Activated CD4-positive, alpha-beta T cell treated with anti-CD3 and anti-CD28 coated beads, Interleukin-2, amount 10 ng/mL, durations not matched to agents 7 days and 5 days (primary cell): ENCODE measurements at regions not wholly inside any gene's neighbourhood (a gene's known extent, or its start where the extent isn't known, plus 50 kb on each side); places are given as distances from the start of the nearest gene placed in this dataset.
A peak's percentile ranks its signal among the peaks of the same experiment; 100 is the strongest.
"Not testable (repeated sequence)": the region's sequence is repeated elsewhere in the genome, so short reads cannot be mapped to it uniquely, and the experiment has no call there.

Source experiments
- CTCF ChIA-PET: fragments of 350-600 bp; sonication (Branson Sonifier 250); formaldehyde crosslinking; loops from one replicate; lab custom pipeline; 2021; ENCODE audit warnings: antibody characterized with exemption; lab: Charles Lee
- POLR2A ChIA-PET: fragments of 350-600 bp; sonication (Branson Sonifier 250); formaldehyde crosslinking; loops from one replicate; lab custom pipeline; 2021; ENCODE audit warnings: antibody characterized with exemption; lab: Charles Lee
- DNase-seq: peaks from one replicate; pipeline ENCODE4 v3.0.0-alpha.2; 2020
- H3K27ac Mint-ChIP-seq: one replicate; pipeline ENCODE4 v1.8.0; 2021; ENCODE audit warnings: mild to moderate bottlenecking, moderate library complexity, mixed read lengths
- H3K27me3 Mint-ChIP-seq: one replicate; pipeline ENCODE4 v1.8.0; 2021; ENCODE audit warnings: mixed read lengths
- H3K36me3 Mint-ChIP-seq: one replicate; pipeline ENCODE4 v1.8.0; 2021; ENCODE audit warnings: low read depth, mixed read lengths
- H3K4me1 Mint-ChIP-seq: one replicate; pipeline ENCODE4 v1.8.0; 2021; ENCODE audit warnings: mixed read lengths
- H3K4me3 Mint-ChIP-seq: one replicate; pipeline ENCODE4 v1.8.0; 2021; ENCODE audit warnings: mild to moderate bottlenecking, moderate library complexity, mixed read lengths
- H3K9me3 Mint-ChIP-seq: one replicate; pipeline ENCODE4 v1.8.0; 2021; ENCODE audit warnings: mixed read lengths

DNA sequence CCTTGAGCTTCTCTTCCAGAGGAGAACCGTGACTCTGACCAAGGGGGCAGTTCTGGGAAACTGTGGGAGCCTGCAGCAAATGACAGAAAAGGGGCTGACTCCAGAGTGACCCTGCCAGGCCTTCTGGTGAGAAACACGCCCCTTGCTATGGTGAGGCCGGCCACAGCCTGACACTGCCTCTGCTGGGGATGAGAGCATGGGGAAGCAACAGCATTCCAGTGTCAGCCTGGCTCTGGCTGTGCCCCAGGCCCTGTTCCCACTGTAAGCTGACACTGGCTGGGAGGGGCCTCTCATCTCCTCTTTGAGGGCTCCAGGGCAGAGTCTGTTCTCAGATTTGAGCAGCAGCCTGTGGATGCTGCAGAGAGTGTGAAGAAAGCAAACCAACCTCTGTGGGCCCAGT, 180.0 kb upstream of the IL12B start:
- peaks cover 3% of the 10 kb centered on the region for H3K4me1 Mint-ChIP-seq
- CTCF ChIA-PET = no interaction called here

DNA sequence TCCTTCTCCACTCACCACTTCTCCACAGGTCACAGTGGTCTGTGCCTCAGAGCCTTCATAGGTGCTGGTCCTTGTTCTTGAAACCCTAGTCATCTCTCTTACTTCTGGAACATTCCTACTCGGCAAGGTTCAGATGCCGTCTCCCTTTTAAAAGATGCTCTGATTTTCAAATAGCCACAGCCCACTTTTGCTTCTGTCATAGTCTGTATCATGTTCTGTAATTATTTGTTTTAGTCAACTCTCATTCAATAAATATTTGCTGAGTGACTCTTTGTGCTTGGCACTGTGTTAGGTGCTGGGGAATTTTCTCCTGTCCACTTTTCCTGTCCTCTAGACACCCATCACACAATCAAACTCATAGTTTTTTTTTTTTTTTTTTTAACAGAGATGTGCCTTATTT, 181.3 kb upstream of the IL12B start:
- H3K27me3 Mint-ChIP-seq = peaks cover 26% of the 10 kb centered on the region
- no peak overlapping the region for H3K27ac Mint-ChIP-seq
- no peaks in the 10 kb centered on the region for H3K36me3 Mint-ChIP-seq
- no peak for DNase-seq
- H3K4me1 Mint-ChIP-seq = peaks cover 10% of the 10 kb centered on the region
- no peaks in the 10 kb centered on the region for H3K9me3 Mint-ChIP-seq
- H3K4me3 Mint-ChIP-seq = no peak overlapping the region
- ChIA-PET CTCF (no interaction called here), POLR2A (no interaction called here)

More for the DNA sequence above, 180.0 kb upstream of the IL12B start:
- POLR2A ChIA-PET = no interaction called here
- Mint-ChIP-seq H3K9me3 (no peaks in the 10 kb centered on the region), H3K27me3 (peaks cover 27% of the 10 kb centered on the region), H3K27ac (no peak overlapping the region), H3K36me3 (no peaks in the 10 kb centered on the region), H3K4me3 (no peak overlapping the region)
- no peak for DNase-seq

DNA sequence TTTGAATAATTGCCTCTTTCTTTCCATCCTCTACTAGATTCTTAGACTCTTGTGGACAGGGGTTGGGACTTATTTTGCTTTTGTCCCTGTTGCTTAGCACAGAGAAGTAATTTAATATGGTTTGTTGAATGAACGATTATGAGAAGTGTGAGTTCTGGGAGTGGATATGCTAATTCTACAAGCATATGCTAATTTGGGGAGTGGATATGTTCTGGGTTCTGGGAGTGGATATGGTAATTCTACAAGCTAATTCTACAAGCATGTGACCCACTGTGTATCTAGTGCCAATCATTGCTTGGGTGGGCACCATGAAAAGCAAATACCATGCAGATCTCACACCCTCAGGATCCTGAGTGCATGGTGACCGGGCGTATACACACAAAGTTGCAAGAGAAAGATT, 181.8 kb upstream of the IL12B start:
- H3K27me3 Mint-ChIP-seq = peaks cover 26% of the 10 kb centered on the region
- no peak overlapping the region for H3K4me3 Mint-ChIP-seq
- H3K27ac Mint-ChIP-seq = no peak overlapping the region
- H3K9me3 Mint-ChIP-seq = no peaks in the 10 kb centered on the region
- ChIA-PET CTCF (no interaction called here), POLR2A (no interaction called here)
- H3K4me1 Mint-ChIP-seq = peaks cover 11% of the 10 kb centered on the region
- DNase-seq = no peak
- no peaks in the 10 kb centered on the region for H3K36me3 Mint-ChIP-seq

DNA sequence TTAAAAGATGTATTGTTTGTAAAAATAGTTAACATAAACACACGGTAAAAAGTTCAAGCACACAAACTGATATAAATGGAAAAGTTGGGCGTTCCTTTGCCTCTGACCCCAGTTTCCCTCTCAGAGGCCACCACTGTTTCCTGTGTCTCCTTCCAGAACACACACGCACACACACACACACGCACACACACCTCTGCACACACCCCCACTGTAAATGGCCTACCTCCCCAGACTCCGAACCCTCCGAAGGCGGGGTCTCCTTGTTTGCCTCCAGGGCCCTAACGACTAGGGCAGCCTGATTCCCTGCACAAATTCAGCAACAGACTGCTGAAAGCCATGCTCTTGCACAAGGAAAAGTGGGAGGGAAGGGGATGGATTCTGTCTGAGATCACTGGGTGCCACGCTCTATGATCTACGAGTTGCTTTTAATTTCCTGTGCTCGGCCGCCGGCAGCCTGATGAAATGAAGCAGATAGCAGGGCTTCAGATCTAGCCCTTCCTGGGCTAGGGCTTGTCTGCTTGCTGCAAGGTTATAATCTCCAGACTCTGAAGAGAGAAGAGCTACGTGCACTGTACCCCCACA, 184.0 kb upstream of the IL12B start:
- CTCF ChIA-PET = interaction anchor here (1.3 kb wide), 1 partner anchor 204 kb away, joined by 4 read pairs; no protein-coding TSS in a partner anchor

DNA sequence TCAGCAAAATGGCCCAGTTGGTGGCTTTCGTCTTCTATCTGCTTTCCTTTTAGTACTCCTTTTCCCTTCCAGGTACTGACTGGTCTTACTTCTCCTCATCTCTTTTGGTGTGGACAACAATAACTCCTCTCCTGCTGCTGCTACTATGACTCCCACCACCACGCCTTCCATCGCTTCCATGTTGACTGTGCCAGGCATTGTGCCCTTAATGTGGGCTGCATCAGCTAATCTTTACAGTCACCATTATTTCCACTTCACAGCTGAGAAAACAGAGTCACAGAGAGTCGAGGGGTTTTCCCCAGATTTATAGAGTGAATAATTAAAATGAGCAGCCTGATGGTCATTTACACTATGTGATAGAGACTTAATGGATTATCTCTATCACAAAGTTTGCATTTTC, 184.9 kb upstream of the IL12B start:
- H3K4me1 Mint-ChIP-seq = peaks cover 11% of the 10 kb centered on the region
- POLR2A ChIA-PET = no interaction called here
- H3K27me3 Mint-ChIP-seq = peaks cover 32% of the 10 kb centered on the region
- DNase-seq = no peak
- no peaks in the 10 kb centered on the region for H3K36me3 Mint-ChIP-seq
- H3K27ac Mint-ChIP-seq = no peak overlapping the region
- H3K9me3 Mint-ChIP-seq = no peaks in the 10 kb centered on the region
- CTCF ChIA-PET = interaction anchor here (1.3 to 1.8 kb wide), 3 partner anchors 9 to 205 kb away, joined by 4 to 12 read pairs (median 8); no protein-coding TSS in a partner anchor
- H3K4me3 Mint-ChIP-seq = no peak overlapping the region

More for the DNA sequence above, 184.0 kb upstream of the IL12B start:
- no peak overlapping the region for H3K27ac Mint-ChIP-seq
- H3K4me3 Mint-ChIP-seq = no peak overlapping the region
- DNase-seq = no peak
- POLR2A ChIA-PET = no interaction called here
- no peaks in the 10 kb centered on the region for H3K36me3 Mint-ChIP-seq
- H3K27me3 Mint-ChIP-seq = peaks cover 29% of the 10 kb centered on the region
- peaks cover 11% of the 10 kb centered on the region for H3K4me1 Mint-ChIP-seq
- H3K9me3 Mint-ChIP-seq = no peaks in the 10 kb centered on the region

DNA sequence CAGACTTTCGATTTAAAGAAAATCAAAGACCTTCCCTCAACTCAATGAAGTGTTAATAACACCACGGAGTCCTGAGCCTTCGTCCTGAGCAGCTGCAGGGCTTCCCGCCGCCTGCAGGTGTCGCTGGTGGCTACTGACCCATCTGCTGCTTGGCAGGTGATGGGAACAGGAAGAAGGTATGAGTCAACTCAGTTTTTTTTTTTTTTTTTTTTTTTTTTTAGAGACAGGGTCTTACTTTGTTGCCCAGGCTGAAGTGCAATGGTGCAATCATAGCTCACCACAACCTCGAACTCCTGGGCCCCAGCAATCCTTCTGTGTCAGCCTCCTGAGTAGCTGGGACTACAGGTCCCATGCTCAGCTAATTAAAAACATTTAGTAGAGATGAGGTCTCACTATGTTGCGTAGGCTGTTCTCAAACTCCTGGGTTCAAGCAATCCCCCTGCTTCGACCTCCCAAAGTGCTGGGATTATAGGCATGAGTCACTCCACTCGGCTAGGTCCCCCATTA, 185.7 kb upstream of the IL12B start:
- H3K36me3 Mint-ChIP-seq = no peaks in the 10 kb centered on the region
- no peak overlapping the region for H3K27ac Mint-ChIP-seq
- H3K27me3 Mint-ChIP-seq = peaks cover 32% of the 10 kb centered on the region
- no peaks in the 10 kb centered on the region for H3K9me3 Mint-ChIP-seq
- H3K4me1 Mint-ChIP-seq = peaks cover 11% of the 10 kb centered on the region
- DNase-seq = peak; percentile 72
- CTCF ChIA-PET = interaction anchor here (0.6 to 1.8 kb wide), 4 partner anchors 10 to 260 kb away, joined by 3 to 12 read pairs (median 6); no protein-coding TSS in a partner anchor
- no peak overlapping the region for H3K4me3 Mint-ChIP-seq
- POLR2A ChIA-PET = no interaction called here

DNA sequence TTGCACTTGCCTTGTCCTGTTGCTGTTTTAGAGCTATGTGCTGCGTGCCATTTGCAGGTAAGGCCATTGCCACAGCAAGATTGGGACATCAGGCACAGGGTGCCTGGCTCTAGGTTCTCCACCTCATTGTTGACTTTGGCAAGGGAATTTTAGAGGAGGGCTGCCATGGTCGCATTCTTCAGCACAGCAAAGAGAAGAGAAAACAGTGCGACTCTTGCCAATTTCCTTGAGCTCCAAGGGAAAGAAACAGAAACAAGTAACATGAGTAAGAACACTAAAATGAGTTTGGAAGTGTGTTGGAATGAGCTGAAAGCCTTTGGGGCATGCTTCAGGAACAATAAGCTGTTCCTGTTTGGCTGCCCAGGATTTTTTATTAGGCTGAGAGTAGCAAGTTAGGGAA, 188.1 kb upstream of the IL12B start:
- ChIA-PET CTCF (no interaction called here), POLR2A (no interaction called here)
- no peaks in the 10 kb centered on the region for H3K9me3 Mint-ChIP-seq
- peaks cover 15% of the 10 kb centered on the region for H3K27me3 Mint-ChIP-seq
- no peak overlapping the region for H3K4me3 Mint-ChIP-seq
- H3K27ac Mint-ChIP-seq = no peak overlapping the region
- H3K4me1 Mint-ChIP-seq = peaks cover 11% of the 10 kb centered on the region
- no peaks in the 10 kb centered on the region for H3K36me3 Mint-ChIP-seq
- DNase-seq = no peak

DNA sequence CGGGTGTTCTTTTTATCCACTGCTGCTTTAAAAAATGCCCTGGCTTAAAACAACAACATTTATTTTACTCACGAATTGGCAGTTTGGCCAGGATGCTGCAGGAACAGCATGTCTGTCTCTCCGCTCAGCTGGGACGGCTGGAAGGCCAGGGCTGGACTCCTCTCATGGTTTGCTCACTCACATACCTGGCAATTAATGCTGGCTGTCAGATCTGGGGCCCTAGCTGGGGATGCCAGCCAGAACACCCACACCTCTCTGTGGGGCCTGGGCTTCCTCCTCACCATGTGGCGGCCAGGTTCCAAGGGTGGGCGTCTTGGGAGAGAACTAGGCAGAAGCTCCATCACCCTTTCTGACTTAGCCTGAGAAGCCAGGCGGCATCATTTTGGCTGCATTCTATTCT, 189.1 kb upstream of the IL12B start:
- H3K9me3 Mint-ChIP-seq = no peaks in the 10 kb centered on the region
- DNase-seq = no peak
- H3K4me3 Mint-ChIP-seq = no peak overlapping the region
- ChIA-PET POLR2A (no interaction called here), CTCF (no interaction called here)
- H3K36me3 Mint-ChIP-seq = no peaks in the 10 kb centered on the region
- no peak overlapping the region for H3K27ac Mint-ChIP-seq
- peaks cover 16% of the 10 kb centered on the region for H3K27me3 Mint-ChIP-seq
- peaks cover 11% of the 10 kb centered on the region for H3K4me1 Mint-ChIP-seq

DNA sequence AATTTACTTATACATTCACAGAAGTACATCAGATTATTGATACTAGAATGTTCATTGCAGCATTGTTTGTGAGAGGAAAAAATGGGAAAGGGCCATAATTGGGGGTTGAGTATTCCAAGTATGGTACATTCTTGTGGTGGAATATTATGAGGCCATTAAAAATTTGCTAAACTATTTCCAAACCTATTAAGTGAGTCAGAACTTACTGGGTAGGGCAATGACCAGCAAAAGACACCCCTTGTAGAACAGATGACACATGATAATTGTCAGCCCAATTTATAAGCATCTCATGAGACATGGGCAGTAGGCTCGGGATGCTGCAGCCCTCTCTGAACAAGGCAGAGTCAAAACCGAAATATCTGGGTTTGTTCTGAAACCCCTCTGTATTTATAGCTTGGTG, 192.6 kb upstream of the IL12B start:
- ChIA-PET CTCF (no interaction called here), POLR2A (no interaction called here)
- H3K4me1 Mint-ChIP-seq = no peaks in the 10 kb centered on the region

DNA sequence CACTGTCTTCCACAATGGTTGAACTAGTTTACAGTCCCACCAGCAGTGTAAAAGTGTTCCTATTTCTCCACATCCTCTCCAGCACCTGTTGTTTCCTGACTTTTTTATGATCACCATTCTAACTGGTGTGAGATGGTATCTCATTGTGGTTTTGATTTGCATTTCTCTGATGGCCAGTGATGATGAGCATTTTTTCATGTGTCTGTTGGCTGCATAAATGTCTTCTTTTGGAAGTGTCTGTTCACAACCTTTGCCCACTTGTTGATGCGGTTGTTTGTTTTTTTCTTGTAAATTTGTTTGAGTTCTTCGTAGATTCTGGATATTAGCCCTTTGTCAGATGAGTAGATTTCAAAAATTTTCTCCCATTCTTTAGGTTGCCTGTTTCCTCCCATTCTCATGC, 194.0 kb upstream of the IL12B start:
- H3K36me3 Mint-ChIP-seq, H3K9me3 Mint-ChIP-seq, H3K4me1 Mint-ChIP-seq, CTCF ChIA-PET, POLR2A ChIA-PET, H3K27ac Mint-ChIP-seq, H3K4me3 Mint-ChIP-seq, DNase-seq: not testable (repeated sequence)
- peaks cover 10% of the 10 kb centered on the region for H3K27me3 Mint-ChIP-seq

More for the DNA sequence above, 192.6 kb upstream of the IL12B start:
- Mint-ChIP-seq H3K27ac (no peak overlapping the region), H3K4me3 (no peak overlapping the region), H3K9me3 (no peaks in the 10 kb centered on the region), H3K36me3 (no peaks in the 10 kb centered on the region), H3K27me3 (peaks cover 13% of the 10 kb centered on the region)
- no peak for DNase-seq

DNA sequence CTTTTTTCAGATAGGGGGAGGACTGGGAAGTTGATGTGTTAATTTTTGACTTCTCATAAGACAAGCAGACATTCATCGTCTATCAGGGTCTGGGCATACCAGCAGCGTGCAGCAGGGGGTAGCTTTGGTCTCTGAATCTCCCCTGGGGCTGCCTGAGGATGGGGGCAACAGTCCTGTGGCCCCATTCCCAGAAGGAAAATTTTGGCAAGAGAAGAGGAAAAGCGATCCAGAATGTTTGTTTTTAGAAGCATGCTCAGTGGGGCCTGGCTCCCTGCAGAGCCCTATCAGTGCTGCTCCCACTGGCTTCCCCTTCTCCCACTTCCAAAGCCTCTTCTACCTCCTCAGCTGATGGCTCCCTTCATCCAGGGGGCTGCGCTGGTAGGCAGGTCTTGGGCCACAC, 194.8 kb upstream of the IL12B start:
- no peaks in the 10 kb centered on the region for H3K4me1 Mint-ChIP-seq
- no peaks in the 10 kb centered on the region for H3K9me3 Mint-ChIP-seq
- POLR2A ChIA-PET = no interaction called here
- no peak overlapping the region for H3K4me3 Mint-ChIP-seq
- CTCF ChIA-PET = no interaction called here
- no peaks in the 10 kb centered on the region for H3K36me3 Mint-ChIP-seq
- H3K27ac Mint-ChIP-seq = no peak overlapping the region
- no peak for DNase-seq
- peaks cover 15% of the 10 kb centered on the region for H3K27me3 Mint-ChIP-seq

DNA sequence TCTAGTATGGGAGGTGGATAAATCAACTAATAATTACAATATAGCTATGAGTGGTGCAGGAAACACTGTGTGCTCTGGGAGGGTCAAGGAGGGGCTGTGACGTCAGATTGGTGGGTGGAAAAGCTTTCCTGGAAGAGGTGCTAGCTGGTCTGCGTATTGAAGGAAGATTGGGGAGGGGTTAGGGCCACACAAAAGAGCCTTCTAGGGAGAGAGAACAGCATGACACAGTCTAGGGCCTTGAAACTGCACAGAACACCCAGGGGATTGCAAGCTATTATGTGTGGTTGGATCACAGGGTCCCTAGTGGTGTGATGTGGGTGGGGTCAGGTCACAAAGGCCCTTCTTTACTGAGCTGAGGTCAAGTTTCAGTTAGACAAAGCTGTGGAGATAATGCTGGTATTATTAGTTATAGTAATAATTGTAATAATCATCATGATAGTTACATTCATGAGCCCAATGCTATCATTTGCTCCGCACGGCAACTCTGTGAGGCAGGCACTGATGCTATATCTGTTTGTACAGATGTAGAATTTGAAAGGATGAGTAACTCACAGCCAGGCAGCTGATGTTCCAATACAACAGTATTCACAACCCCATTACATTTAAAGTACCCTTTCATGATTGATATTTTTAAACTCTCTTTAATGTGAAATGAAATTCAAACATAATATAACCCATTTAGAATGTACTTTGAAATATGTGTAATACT, 197.4 kb upstream of the IL12B start:
- Mint-ChIP-seq H3K4me1 (no peaks in the 10 kb centered on the region), H3K4me3 (no peak overlapping the region), H3K9me3 (no peaks in the 10 kb centered on the region), H3K27ac (no peak overlapping the region), H3K27me3 (peaks cover 15% of the 10 kb centered on the region), H3K36me3 (no peaks in the 10 kb centered on the region)
- DNase-seq = no peak
- ChIA-PET POLR2A (no interaction called here), CTCF (no interaction called here)

DNA sequence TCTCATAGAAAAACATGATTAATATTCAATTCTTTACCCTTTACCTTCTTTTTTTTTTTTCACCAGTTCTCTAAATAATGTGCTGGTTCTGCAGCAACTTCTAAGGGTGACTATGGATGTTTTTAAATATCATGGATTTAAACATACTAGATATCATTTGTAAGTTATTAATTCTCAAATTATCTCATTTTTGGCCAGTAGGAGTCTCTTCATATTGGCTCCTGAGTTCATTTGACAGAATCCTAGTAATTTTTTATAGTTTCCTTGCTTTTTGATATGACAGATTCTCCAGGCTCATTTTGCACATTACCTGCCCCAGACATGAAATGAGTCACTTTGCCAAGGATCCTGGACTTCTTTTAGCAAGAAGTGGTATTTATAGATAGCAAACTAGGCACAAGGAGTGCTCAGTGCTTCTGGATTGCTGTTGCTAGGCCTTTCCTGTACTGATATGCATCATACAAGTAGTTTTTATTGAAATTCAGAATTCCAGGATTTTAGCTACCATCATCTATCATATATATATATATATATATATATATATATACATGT, 201.3 kb upstream of the IL12B start:
- no peak overlapping the region for H3K4me3 Mint-ChIP-seq
- H3K27me3 Mint-ChIP-seq = peaks cover 12% of the 10 kb centered on the region
- DNase-seq = no peak
- no peak overlapping the region for H3K27ac Mint-ChIP-seq
- POLR2A ChIA-PET = no interaction called here
- H3K9me3 Mint-ChIP-seq = no peaks in the 10 kb centered on the region
- no peaks in the 10 kb centered on the region for H3K4me1 Mint-ChIP-seq
- H3K36me3 Mint-ChIP-seq = no peaks in the 10 kb centered on the region
- CTCF ChIA-PET = no interaction called here
